GM21423 (cell line): ENCODE measurements at regions not wholly inside any gene's neighbourhood (a gene's known extent, or its start where the extent isn't known, plus 50 kb on each side); places are given as distances from the start of the nearest gene placed in this dataset.

Experiments
- ATAC-seq: cut with Tn5 transposase; IDR thresholded peaks from one replicate; pipeline ENCODE4 v1.9.1; 2021; ENCODE audit warnings: mild to moderate bottlenecking, moderate library complexity; ENCODE audit not compliant: unreplicated experiment

DNA sequence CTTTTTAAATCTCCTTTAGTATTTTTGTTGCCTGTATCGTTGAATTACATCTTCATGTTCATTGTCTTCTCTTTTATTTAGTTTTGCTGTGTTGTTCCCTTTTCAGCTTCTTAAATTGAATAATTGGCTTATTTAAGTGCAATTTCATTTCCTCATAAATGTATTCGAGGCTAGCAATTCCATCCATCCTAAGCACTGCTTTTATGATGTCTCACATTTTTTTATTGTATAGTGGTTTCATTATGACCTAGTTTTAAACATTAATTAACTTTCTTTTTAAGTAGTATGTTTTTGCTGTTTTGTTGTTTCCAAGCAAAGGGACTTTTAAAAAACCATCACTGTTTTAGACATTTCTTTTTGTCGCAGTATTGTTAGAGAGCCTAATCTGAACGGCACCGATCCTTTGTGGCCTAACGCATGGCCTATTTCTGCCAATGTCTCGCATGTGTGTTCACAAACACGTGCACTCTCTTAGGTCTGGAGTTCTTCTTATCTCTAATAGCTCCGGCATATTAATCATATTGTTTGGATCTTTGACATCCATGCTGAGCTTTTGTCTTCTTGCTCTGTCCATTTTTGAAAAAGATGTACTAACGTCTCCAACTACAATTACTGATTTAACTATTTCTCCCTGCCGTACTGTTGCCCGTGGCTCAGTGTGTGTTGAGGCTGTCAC is 59.6 kb upstream of the ZNF516 start:
- ATAC-seq = no peak

DNA sequence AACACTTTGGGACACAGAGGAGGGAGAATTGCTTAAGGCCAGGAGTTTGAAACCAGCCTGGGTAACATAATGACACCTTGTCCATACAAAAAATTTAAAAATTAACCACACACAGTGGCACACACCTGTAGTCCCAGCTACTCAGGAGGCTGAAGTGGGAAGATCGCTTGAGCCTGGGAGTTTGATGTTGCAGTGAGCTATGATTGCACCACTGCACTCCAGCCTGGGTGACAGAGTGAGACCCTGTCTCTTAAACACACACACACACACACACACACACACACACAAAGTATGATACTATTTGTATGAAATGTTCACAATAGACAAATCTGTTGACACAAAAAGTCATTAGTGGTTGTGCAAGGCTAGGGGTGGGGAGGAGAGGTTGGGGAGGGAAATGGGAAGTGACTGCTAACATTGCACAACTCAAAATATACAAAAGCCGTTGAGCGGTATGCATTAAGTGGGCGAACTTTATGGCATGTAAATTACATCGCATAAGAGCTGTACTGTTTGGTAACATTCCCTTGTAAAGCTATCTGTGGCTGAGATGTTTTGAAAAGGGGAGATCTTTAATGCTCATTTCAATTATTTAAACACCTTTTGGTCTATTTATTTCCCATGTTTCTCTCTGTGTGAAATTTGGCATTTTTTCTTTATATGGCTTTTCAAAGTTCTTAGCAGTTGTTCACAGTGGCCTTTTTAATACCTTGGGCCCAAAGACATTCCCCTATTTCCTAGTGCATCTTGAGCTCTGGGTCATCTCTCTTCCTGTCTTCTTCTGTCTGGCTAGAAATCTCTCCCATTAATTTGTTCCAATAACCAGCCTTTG is 58.9 kb upstream of the ZNF516 start:
- ATAC-seq = no peak

DNA sequence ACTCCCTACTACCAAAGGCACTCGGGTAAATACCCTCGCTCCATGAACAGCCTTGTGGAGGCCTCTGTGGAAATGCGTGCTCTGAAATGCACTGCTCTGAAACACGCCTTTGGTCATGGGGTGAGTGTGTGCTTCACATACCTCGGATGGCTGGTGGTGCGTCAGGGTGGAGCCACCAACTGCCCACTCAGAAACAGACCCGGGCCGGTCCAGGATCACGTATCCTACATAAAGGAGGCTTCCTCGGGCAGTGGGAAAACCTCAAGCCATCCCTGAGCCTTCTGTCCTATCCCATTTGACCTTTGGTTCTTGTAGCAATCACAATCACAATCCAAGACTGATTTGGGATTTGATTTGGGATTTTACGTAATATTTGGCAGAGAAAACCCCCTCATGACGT is 53.5 kb upstream of the ZNF516 start:
- no peak for ATAC-seq

- ATAC-seq = no peak
Observed at GRCh38 chr18:76547296-76547695, 52.3 kb upstream of the ZNF516 start.

- no peak for ATAC-seq
Observed at GRCh38 chr18:76546436-76546835, 51.4 kb upstream of the ZNF516 start.

DNA sequence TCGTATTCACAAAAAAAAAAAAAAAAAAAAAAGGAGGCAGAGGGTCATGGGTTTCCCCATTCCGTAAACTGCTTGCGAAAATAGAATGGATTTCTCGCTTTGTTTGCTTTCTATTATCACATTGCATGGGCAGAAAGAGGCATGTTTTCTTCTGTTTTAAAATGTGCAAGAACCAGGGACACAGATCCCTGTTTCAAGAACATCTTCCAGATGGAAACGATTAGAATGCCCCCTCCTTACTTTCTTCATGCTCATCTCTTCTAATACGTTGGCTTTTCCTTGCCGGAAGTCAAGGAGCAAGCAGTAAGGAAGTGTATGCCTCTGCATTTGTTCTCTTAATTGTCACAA is 51.0 kb upstream of the ZNF516 start:
- no peak for ATAC-seq

- ATAC-seq = no peak
Observed at GRCh38 chr18:76545433-76546087, 50.5 kb upstream of the ZNF516 start.

- no peak for ATAC-seq
Observed at GRCh38 chr18:76544511-76545345, 49.7 kb upstream of the ZNF516 start.
